GM13977 (cell line): ENCODE measurements at regions not wholly inside any gene's neighbourhood (a gene's known extent, or its start where the extent isn't known, plus 50 kb on each side); places are given as distances from the start of the nearest gene placed in this dataset.

Experiments used
- DNase-seq: peaks from one replicate; pipeline ENCODE4 v3.0.0; 2012; ENCODE audit warnings: low spot score
- CTCF ChIP-seq: IDR thresholded peaks from 2 replicates; pipeline ENCODE4 v1.5.1; 2012; ENCODE audit warnings: mild to moderate bottlenecking, control low read depth; ENCODE audit not compliant: insufficient read depth; ENCODE audit errors: extremely low read depth, missing control alignments
- in situ Hi-C: fragments of 300-500 bp; cut with MboI; formaldehyde crosslinking; loops from one replicate; pipeline ENCODE4 v1.12.0; 2022; ENCODE audit warnings: low sequenced_read_pairs, low pct_unique_long_range_greater_than_20kb, mixed read lengths, inconsistent platforms; ENCODE audit not compliant: unreplicated experiment

DNA sequence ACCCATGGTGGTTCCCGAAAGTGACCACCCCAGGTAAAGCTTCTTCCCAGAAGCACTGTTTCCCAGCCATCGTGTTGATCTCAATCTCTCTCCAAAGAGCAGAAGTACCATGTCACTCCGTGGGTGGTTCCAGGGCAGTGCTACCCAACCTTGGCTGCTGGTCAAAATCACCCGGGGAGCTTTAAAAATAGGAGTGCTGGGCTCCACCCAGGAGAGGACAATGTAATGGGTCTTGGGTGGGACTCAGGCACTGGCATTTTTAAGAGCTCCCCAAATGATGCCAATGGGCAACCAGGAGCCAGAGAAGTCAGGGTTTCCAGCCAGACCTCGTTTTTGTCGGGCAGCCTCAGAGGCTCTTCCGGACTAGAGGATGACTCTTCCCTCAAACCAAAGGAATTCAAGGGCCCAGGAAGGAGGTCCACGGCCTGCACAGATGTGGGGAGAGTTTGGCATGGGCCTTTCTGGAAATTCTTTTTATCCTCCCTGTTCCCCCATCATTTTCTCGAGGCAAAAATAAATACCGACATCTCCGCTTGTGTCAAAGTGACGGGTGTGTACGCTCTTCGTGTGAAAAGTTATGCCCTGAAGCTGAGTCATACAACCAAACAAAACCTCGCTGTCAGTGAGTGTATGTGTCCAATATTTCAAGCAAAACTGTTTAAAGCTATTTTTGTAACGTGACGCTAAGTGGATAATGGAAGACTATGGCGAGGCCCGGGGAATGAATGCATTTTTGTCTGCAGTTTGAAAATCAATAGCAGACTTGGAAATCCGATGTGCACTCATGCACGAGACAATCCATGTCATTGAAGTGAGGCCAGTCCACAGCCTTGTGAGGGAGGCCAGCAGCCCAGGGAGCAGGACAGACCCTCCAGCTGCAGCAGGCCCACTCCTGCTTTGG lies 364.1 kb downstream of the FOXL1 start:
- no peak for DNase-seq
- no peak for TF ChIP-seq CTCF
- in situ Hi-C loops = no loop called here

GRCh38 chr16:86945166-86945900 lies 367.0 kb downstream of the FOXL1 start:
- no peak for TF ChIP-seq CTCF
- no peak for DNase-seq
- in situ Hi-C loops = no loop called here

GRCh38 chr16:86946396-86946795 lies 368.0 kb downstream of the FOXL1 start:
- in situ Hi-C loops = no loop called here
- TF ChIP-seq CTCF = no peak
- no peak for DNase-seq

- no peak for DNase-seq
- no peak for TF ChIP-seq CTCF
- in situ Hi-C loops = no loop called here
Observed at GRCh38 chr16:86946981-86947380, 368.6 kb downstream of the FOXL1 start.

DNA sequence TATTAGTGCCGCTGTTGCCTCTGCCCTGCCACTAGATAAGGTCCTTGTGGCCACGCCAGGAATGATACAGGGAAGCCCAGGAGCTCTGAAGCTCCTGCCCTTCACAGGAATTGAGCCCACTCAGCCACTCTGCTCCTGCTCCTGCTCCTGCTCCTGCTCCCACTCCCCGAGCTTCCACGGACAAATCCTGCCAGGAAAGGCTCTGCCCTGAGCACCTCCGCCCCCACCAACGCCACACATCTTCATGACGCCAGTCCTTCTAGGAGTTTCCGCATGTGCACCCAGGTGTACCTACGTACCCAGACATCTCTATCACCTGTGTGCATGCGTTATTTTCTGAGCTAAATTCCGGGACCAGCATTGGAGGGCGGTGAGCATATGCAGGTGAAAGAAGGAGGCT lies 369.1 kb downstream of the C16orf95 start:
- no peak for DNase-seq
- in situ Hi-C loops = no loop called here
- TF ChIP-seq CTCF = no peak

DNA sequence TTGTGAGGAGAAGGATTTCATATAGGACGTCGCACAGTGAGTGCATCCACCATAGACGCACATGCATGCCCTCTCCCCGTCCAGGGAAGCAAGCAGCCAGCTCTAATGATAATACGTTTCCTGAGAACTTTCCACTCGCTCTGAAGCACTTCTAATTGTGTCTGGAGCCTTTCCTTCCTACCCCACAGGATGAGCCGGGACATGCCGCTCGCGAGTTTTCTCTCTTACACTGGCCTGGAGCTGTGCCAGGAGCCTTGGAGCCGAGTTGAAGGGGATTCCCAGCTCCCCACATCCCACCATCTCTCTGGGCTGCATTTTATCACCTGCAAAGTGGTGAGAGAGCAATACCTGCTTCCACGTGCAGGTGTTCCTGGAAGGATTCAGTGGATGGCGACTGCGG lies 368.1 kb downstream of the C16orf95 start:
- in situ Hi-C loops = no loop called here
- DNase-seq = no peak

More for the DNA sequence above, 368.1 kb downstream of the C16orf95 start:
- TF ChIP-seq CTCF = no peak
